HG02642 (cell line): ENCODE measurements at regions not wholly inside any gene's neighbourhood (a gene's known extent, or its start where the extent isn't known, plus 50 kb on each side); places are given as distances from the start of the nearest gene placed in this dataset.
"Not testable (repeated sequence)": the region's sequence is repeated elsewhere in the genome, so short reads cannot be mapped to it uniquely, and the experiment has no call there.

Source experiments
- ATAC-seq: cut with Tn5 transposase; IDR thresholded peaks from one replicate; pipeline ENCODE4 v1.9.1; 2021; ENCODE audit warnings: mild to moderate bottlenecking; ENCODE audit not compliant: unreplicated experiment, poor library complexity

DNA sequence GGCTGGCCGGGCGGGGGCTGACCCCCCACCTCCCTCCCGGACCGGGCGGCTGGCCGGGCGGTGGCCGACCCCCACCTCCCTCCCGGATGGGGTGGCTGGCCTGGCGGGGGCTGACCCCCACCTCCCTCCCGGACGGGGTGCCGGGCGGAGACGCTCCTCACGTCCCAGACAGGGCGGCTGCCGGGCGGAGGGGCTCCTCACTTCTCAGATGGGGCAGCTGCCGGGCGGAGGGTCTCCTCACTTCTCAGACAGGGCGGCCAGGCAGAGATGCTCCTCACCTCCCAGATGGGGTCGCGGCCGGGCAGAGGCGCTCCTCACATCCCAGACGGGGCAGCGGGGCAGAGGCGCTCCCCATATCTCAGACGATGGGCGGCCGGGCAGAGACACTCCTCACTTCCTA is 965.8 kb upstream of the DEFB115 start:
- ATAC-seq = not testable (repeated sequence)

DNA sequence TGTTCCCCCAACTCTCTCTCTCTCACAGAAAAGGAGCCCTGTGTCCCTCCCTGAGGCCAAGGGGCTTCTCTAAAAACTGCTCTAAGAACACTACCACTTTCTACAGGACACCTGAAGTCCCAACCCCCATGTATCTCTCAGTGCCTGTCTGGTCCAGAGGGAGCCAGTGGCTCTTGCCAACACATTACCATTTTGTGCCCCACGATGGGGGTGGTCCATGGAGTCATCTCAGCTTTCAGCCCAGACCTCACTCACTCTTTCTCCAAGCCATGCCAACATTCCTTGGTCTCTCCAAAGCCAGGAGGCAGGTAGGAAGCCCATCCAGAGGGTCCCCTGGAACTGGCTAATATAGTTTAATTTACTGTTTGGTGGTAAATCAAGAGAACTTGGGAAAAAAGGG is 962.1 kb upstream of the DEFB115 start:
- not testable (repeated sequence) for ATAC-seq

DNA sequence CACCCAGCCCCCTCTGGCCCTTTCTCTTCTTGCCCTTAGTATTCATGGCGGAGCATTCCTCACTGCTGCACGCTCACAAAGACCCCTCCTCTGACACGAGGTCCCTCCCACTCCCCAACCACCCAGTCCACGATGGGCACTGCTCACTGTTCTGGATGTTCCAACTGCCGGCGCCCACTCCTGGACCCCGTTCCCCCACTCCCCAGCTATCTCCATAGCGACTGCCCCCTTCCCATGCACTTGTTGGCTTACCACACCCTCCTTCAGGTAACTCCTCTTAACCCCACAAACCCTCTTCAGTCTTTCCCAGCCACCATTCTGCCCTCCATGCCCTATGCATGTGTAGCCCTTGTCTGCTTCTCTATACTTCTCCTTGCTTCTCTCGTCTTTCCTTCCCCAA is 961.5 kb upstream of the DEFB115 start:
- not testable (repeated sequence) for ATAC-seq

DNA sequence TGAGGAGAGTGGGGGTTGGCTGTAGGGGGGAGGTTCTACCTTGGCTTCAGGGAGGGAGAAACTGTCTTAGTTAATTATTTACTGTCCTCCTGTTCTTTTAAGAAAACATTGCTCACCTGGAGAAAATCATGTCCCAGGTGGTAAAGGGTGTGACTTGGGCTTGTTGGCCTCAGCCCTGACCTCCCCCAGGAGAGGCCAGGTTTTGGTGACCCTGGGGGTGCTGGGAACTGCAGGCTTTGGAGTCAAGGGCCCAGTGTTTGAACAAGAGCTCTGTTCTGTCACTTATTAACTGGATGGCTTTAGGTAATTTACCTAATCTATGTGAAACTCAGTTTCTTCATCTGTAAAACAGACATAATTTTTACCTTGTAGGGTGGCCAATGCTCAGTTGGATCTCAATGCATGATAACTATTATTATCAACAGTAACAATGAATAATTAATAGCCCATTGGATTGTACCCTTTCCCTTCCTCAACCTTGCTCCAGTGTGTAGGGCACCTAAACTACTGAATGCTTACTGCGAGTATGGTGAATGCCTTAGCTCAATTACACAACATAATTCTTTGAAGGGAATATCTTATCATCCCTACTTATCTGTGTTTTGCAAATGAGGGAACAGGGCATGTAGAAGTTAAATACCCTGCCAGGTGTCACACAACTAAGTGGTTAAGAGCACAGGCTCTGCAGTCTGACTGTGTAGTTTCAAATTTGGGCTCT is 959.4 kb upstream of the DEFB115 start:
- ATAC-seq = not testable (repeated sequence)

DNA sequence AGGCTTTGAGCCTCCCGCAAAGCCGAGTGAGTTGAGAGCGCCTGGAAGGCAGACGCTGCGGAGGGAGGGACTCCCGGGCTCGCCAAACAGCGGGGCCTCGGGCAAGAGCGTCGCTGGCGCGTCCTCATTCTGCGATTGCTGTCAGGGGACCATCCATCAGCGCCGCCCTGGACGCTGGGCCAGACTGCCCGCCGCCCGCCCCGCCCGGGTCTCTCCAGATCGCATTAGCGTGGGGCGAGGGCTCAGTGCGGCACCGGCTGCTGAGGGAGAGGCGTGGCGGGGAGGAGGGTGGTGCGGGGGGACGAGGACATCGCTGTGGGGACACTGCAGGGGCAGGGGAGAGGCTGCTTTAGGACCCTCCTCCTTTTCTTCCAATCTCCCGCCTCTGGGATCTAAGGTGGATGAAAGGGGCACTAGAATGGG is 957.2 kb upstream of the DEFB115 start:
- ATAC-seq = not testable (repeated sequence)

DNA sequence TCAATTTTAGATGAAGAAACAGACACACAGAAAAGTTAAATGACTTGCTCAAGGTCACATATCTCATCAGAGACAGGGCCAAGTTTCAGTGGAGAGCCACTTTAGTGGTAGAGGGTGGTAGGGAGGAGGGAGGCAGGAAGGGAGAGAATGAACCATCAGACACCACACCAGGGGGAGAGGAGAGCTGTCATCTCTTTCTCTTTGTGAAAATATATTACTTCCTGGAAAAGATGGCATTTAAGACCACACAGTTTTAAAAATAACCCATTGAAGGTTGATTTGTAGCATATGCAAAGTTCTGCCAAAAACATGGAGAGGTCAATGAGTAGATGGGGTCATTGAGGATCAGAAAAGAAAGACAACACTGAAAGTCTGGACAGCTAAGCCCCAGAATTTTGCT is 954.7 kb upstream of the DEFB115 start:
- ATAC-seq = not testable (repeated sequence)

DNA sequence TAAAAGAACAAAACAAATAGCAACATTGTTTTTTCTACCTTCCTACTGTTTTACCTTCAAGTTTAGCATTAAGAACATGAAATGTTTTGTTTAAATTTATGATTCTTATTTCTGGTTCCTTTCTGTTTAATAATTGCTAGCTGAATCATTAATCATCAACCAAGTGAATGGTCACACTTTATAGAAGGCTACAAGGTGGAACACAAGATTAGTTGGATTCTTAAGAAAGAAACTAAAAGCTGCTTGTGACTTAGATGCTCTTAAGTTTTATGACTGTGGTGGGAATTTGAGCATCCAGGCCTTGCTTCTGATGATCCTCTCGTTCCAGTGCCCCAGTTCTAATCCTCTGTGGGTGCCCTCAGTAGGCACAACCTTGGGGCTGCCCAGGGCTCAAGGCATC is 947.5 kb upstream of the DEFB115 start:
- ATAC-seq = not testable (repeated sequence)

DNA sequence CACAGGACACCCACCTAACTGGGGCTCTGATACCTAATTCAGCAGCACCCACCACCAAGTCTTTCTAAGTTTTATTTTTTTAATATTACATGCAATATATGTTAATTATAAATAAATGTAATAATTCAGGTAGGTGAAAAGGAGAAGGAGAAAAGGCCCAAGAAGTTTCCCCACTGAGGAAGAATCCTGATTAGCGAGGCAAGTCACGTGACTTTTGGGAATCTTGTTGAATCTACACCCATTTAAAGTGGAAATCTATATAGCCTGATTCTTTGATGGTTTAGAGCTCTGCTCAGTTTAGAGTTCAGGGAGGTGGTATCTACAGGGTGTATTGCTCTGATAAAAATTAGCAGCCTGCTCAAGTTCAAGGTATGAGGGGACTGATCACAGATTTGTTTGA is 947.1 kb upstream of the DEFB115 start:
- not testable (repeated sequence) for ATAC-seq

DNA sequence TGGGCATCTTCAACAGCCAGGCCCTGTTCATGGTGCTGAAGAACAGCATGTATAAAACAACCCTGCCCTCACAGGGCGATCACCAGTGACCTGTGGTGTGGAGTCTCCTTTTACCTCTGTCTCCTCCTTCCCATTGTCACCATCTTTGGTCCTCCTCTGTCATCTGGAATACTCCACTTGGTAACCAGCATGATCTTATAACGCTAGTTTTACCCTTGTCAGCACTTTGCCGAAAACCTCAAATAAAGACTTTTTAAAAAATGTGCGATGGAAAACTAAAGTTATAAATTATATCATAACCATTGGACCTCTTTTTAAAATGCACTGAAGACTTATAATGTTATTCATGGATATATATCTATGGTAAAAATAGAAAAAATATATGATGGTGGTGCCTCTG is 945.2 kb upstream of the DEFB115 start:
- not testable (repeated sequence) for ATAC-seq

DNA sequence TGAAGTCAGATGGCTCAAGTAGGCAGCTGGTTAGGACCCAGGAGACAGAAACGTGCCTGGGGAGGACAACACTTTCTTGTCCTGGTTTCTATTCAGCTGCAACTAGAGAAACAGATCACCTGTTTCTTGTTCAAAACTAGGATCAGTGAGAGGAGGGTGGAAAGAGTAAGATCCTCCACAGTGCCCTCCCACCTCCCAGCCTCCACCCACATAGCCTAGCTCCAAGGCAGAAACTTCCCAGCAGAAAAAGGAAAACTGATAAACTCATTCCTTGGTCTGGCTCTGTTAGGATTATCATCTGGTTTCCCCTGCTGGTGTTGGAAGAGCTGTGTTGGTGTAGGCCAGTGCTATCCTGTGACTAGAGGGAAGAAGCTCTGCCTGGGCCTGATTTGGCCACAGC is 943.8 kb upstream of the DEFB115 start:
- not testable (repeated sequence) for ATAC-seq

DNA sequence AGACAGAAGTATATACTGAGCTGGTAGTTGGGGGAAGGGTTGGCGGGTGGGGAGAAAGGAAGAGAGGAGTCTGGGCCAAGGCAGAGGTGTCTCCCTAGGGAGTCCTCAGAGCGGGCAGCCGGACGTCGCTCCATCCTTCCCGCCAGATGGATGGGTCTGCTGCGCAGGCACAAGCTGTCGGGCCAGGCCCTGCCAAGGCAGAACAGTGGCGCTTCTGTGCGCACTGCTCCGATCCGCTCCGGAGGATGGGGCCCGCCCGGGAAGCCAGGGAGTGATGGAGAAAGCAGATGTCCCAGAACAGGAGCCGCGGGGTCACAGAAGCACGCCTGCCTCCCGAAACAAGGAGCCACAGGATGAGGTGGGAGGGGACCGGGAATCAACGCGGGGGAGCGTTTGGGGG is 941.4 kb upstream of the DEFB115 start:
- not testable (repeated sequence) for ATAC-seq

DNA sequence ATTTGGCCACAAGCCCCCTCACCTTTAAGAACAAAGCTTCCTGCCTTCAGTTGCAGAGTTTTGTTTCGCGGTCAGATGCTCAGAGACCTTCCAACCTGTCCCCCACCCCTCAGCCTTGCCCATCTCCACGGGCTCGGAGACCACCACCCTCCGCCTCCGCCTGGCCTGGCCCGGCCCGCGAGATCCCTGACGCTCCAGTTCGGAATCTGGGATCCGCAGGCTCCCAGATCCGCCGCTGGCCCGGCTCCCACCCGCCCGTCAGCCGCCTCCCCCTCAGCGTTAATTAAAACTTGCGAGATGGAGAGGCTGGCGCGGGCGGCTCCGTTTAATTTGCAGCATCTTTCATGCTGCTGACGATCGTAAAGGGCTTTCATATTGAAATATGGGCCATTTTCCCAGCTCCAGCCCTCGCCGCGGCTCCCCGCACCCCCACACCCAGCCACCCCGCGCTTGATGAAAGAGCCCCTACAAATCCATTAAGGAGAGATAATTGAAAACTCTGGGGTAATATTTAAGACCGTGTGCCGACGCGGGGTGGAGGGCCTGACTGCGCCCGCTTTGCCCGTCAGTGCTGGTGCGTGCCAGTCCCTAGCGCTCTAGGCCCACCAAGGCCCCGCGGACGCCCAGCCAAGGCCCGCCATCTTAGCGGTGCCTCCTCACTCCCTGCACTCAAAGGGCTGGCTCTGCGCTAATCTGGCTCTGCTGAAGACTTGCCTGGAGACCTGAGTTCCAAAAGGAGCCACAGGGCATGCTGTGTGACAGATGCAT is 940.7 kb upstream of the DEFB115 start:
- ATAC-seq = not testable (repeated sequence)

DNA sequence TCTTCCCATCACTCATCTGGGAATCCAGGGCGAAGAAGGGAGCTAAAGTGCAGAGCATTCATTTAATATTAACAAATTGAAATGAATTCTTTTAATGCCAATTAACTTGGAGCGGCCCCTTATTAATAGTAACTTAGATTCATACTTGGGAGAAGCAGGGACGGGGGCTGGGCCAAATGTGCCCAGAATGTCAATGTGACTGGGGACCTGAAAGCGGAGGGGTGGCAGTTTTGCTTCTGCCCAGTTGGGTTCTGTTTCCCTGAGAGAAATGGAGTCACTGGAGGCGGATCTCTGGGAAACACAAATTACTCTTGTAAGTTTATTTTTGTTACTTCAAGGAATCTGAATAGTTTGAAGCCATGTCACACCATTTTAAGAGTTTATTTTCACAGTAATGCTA is 923.7 kb upstream of the DEFB115 start:
- ATAC-seq = not testable (repeated sequence)

DNA sequence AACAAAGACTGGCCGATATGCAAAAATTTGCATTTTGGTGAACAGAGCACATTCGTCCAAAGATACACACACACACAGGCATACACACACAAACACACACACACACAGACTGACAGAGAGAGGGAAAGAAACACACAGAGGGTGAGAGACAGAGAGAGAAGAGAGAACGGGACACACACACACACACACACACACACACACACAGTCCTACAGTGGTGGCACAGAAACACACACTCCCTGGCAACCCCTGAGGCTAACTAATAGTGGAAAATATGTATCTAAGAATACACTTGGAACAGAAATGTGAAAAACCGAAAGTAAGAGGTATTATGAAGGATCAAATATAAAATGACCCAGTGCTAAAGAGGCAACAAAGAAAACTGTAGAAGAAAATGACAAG is 919.9 kb upstream of the DEFB115 start:
- ATAC-seq = not testable (repeated sequence)

DNA sequence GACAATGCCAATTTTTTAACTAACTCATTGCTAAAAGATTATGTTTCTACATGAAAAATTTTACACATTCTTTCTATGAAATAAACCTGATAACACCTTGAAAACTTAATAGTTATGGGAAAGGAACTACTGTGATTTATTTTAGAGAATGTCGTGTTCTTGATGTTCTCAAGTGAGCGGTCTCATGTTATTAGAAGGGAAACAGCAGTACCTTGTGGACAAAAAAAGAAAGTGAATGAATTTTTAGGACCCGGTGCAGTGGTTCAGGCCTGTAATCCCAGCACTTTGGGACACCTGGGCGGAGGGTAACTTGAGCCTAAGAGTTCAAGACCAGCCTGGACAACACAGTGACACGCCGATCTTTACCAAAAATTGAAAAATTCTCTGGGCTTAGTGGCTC is 908.5 kb upstream of the DEFB115 start:
- ATAC-seq = not testable (repeated sequence)

DNA sequence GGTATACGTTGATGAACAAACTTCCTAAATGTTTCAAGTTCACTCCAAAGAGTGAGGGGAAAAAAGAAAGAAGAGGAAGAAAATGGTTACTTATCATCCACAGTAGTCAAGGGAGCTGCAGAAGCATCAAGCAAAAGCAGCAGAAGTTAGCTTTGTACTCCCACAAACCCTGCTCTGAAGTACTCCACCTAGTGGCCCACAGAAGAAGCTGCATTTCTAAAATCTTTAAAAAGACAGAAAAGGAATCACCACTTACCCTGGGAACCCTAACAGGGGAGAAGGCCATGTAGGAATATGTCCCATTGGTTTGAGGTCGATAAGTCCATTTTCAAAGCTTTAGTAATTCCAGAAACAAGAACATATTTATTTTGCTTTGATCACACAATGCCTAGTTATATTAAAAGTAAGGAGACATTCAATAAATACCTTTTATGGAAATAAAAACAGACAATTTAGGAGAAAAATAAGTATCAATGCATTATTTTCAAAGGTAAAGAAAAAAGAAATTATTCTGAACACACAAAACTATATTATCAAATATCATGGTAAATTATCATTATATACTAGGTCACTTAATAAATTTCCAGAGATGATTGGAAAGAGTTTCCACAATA is 900.5 kb upstream of the DEFB115 start:
- ATAC-seq = not testable (repeated sequence)

DNA sequence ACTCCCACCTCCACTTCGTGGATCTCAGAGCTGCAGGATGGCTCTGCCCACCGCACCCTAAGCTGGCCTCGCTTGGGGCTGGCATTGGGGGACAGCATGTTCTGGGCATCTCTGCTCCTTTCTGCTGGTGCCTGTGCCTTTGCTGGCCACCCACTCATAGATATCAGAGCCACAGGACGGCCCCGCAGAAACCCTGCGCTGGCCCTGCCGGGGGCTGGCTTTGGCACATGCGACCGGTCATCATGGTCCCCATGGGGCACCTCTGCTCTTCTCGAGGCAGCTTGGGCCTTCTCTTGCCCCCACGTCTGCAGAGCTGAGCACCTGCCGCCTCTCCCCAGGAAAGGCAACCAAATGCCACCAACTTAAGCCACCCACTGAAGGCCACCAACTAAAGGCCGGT is 895.7 kb upstream of the DEFB115 start:
- not testable (repeated sequence) for ATAC-seq

DNA sequence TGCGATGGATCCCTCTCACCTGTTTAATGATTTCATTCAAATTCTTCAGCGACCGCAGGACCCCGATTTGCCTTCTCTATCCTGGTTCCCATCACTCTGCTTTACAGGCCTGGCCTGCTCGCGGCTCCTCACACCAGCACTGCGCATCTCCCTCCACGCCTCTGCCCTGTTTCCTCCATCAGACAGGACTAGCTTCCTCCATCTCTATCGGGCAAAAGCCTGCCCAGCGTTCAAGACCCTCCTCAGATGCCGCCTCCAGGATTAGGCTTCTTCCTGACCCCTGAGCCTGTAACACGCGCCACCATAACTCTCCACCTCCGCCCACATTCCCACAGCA is 881.1 kb upstream of the DEFB115 start:
- not testable (repeated sequence) for ATAC-seq

DNA sequence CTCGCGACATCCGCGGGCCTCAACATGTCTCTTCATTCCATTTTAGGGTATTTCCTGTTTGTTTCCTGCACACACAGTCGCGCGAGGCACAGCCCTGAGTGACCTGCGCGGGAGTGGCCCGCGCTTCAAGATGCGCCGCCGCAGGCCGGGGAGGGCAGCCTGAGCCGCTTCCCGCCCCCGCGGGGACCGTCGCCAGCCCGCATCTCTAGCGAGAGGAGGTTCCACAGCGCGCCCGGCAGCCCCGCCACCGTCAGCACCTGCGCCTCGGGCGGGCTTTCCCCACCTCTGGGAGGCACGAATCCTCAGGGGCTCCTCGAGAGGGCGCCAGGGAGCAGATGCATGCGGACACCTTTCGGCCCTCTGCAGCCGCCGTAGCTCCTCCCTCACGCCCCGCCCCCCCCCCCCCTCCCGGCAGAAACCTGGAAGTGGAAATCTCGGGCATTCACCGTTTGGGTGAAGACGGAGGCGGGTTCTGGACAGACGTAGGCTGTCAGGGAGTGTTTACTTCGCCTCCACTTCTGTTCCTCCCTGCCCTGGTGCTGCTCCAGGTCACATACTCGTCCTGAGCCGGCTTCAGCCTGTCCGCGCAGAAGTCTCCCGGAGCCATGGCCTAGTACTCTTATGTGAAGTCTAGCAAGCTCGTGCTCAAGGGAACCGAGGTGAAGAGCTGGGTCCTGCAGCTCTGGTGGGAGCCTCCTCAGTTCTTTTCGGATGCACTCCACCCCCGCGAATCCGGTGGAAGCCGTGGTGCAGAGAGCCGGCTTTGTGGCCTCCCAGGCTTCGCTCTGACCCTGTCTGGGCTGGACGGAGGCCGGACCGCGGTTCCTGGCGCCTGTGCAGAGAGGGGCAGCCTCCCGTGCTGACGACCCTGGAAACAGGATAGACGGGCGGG is 880.5 kb upstream of the DEFB115 start:
- peak; percentile 99 for ATAC-seq

DNA sequence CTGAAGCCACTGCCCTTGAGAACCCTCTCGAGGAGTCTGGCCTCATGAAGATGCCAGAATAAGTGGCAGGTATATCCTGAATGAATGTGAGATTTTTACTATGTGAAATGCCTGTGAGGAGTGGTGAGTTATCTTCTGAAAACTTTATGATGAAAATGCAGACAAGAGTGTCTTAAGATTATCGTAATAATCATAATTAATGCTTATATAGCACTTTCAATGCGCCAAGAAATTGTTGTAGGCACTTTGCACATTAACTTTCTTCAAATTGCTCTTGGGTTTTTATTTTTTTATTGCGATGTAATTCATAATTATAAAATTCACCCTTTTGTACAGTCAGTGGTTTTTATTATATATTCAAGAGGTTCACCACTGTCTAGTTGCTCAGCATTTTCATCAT is 879.1 kb upstream of the DEFB115 start:
- not testable (repeated sequence) for ATAC-seq
